ENCODE measurements at regions not wholly inside any gene's neighbourhood (a gene's known extent, or its start where the extent isn't known, plus 50 kb on each side); places are given as distances from the start of the nearest gene placed in this dataset.

DNA sequence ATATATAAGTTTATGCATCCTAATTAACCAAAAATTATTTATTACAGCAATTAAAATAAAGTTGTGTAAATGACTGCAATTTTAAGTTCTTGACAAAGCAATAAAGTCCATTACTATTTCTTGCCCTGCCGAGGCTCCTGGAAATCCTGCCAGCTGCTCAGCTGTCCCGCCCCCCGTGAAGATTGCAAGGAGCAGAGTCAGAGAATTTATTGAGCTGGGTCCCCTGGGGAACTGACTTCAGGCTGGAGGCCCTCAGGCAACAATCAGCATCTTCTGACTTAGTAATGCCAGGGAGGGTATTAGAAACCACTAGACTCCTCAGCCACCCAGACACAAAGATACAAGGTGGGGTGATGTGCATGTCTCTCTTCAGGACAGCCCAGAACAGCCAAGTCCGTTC is 92.3 kb downstream of the EDN3 start:
- TF ChIP-seq CTCF (IDR thresholded peaks at IDR 0.05) = no peak

GRCh38 chr20:59393142-59393541 is 92.7 kb downstream of the EDN3 start:
- TF ChIP-seq CTCF (IDR thresholded peaks at IDR 0.05) = no peak

GRCh38 chr20:59395729-59396128 is 95.3 kb downstream of the EDN3 start:
- TF ChIP-seq CTCF (IDR thresholded peaks at IDR 0.05) = no peak

- no peak for TF ChIP-seq CTCF (IDR thresholded peaks at IDR 0.05)
These were observed 98.3 kb downstream of the EDN3 start for GRCh38 chr20:59398537-59399205.

DNA sequence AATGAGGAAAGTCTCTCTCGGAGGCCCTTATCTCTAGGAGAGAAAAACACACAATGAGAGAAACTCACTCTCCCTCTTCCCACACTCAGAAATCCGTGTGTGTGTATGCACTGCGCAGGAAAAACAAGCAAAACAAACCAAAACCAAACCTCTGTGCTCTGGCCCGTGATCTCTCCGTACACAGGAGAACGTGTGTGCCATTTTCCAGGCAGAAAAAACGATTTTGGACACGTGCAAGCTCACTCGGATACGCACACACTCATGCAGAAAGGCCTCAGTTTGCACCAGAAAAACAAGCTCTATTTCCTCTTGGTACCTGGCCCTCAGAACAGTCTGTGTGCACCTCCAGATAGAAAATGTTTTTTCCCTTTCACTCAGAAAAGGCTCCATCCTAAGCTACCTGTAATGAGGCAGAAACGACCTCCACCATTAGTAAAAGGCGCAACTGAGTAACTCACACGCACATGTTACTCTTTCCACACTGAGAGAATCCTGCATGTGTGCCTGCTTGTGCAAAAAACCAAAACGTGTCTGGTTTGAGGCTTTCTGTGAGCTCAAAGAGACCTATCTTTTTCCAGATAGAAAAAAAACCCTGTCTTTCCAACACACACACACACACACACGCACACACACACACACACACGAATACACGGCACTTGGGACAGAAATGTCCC is 99.2 kb downstream of the EDN3 start:
- TF ChIP-seq CTCF (IDR thresholded peaks at IDR 0.05) = no peak

- TF ChIP-seq CTCF (IDR thresholded peaks at IDR 0.05) = no peak
These were observed 100.3 kb downstream of the EDN3 start for GRCh38 chr20:59400708-59401107.

DNA sequence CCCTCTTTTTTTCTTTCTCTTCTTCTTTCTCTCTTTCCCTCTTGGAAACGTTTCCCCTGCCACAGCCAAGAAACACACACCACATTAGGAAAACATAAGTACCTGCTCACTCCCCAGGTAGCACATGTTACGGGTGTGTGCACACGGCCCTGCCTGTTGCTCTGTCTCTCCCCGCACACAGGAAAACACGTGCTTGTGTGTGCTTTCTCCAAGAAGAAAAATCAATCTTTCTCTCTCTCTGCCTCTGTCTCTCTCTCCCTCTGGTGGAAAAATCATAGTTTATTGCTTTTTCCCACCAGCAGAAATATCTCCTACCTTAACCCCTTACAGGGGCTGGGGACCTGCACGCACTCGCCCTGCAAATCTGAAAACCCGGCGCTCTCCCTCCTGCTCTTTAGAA is 102.3 kb downstream of the EDN3 start:
- TF ChIP-seq CTCF (IDR thresholded peaks at IDR 0.05) = no peak

Data from LNCAP (cell line).